H1 (cell line): ENCODE measurements at regions not wholly inside any gene's neighbourhood (a gene's known extent, or its start where the extent isn't known, plus 50 kb on each side); places are given as distances from the start of the nearest gene placed in this dataset.
"Not testable (repeated sequence)": the region's sequence is repeated elsewhere in the genome, so short reads cannot be mapped to it uniquely, and the experiment has no call there.

Source experiments
- CTCF ChIA-PET: fragments of 300-600 bp; sonication (Branson Sonifier 250); formaldehyde crosslinking; loops from one replicate; lab custom pipeline; 2021; ENCODE audit not compliant: partially characterized antibody; lab: Charles Lee
- POLR2A ChIA-PET: fragments of 300-600 bp; sonication (Branson Sonifier 250); formaldehyde crosslinking; loops from one replicate; lab custom pipeline; 2021; ENCODE audit warnings: inconsistent platforms; ENCODE audit not compliant: partially characterized antibody; lab: Charles Lee
- DNase-seq, 2 experiments: peaks; one replicate each; pipeline versions ENCODE4 v3.0.0 to v3.0.0-alpha.2; 2010 to 2022; ENCODE audit warnings: low spot score in 2 of 2, low read depth in 1 of 2, mixed read lengths in 1 of 2
- FAIRE-seq: peaks from 2 replicates; lab custom pipeline; 2011; peaks lifted over from hg19 to GRCh38; lab: Jason Lieb, UNC
- H2AFZ ChIP-seq: 2 replicates; pipeline ENCODE4 v1.8.1; 2012; ENCODE audit warnings: low read length, inconsistent platforms
- H2AK5ac ChIP-seq: 2 replicates; pipeline ENCODE4 v1.6.1; 2013; ENCODE audit warnings: low read depth, low read length
- H2BK120ac ChIP-seq: replicated peaks from 2 replicates; pipeline ENCODE3; 2013; ENCODE audit warnings: low read depth, low read length, inconsistent platforms
- H2BK12ac ChIP-seq: 2 replicates; pipeline ENCODE4 v1.6.1; 2013; ENCODE audit warnings: low read depth, low read length
- H2BK15ac ChIP-seq: 2 replicates; pipeline ENCODE4 v1.6.1; 2013; ENCODE audit warnings: low read length
- H2BK20ac ChIP-seq: 2 replicates; pipeline ENCODE4 v1.6.1; 2013; ENCODE audit warnings: low read length
- H2BK5ac ChIP-seq: 2 replicates; pipeline ENCODE4 v1.6.1; 2013; ENCODE audit warnings: low read depth, low read length
- H3K14ac ChIP-seq: 2 replicates; pipeline ENCODE4 v1.6.1; 2013; ENCODE audit warnings: inconsistent platforms; ENCODE audit not compliant: insufficient read length
- H3K18ac ChIP-seq: 2 replicates; pipeline ENCODE4 v1.6.1; 2013; ENCODE audit warnings: low read length; ENCODE audit errors: extremely low read depth
- H3K23ac ChIP-seq: 2 replicates; pipeline ENCODE4 v1.6.1; 2013; ENCODE audit warnings: inconsistent platforms; ENCODE audit not compliant: insufficient read length
- H3K23me2 ChIP-seq: 2 replicates; pipeline ENCODE4 v1.6.1; 2013; ENCODE audit warnings: low read depth, low read length
- H3K27ac ChIP-seq: 2 replicates; pipeline ENCODE4 v1.6.1; 2011; ENCODE audit warnings: low read depth, low read length, inconsistent platforms
- H3K27me3 ChIP-seq, 4 experiments: replicated peaks in 1 of 4; 1 replicate in 1 of 4; 2 replicates in 3 of 4; pipeline versions ENCODE4 v1.6.1 to v1.8.1; 2011 to 2013; ENCODE audit warnings: low read length in 3 of 4, mild to moderate bottlenecking in 3 of 4, inconsistent platforms in 2 of 4, mixed read lengths in 2 of 4, moderate library complexity in 1 of 4; ENCODE audit not compliant: control insufficient read depth in 3 of 4, insufficient read depth in 3 of 4; ENCODE audit errors: extremely low read depth in 1 of 4
- H3K36me3 ChIP-seq, 4 experiments: 2 replicates each; pipeline versions ENCODE4 v1.6.1 to v1.8.1; 2011 to 2013; ENCODE audit warnings: mild to moderate bottlenecking in 4 of 4, low read length in 3 of 4, moderate library complexity in 2 of 4, control low read depth in 1 of 4, inconsistent platforms in 1 of 4; ENCODE audit not compliant: insufficient read depth in 4 of 4, control insufficient read depth in 2 of 4
- H3K4ac ChIP-seq: replicated peaks from 2 replicates; pipeline ENCODE3; 2013; ENCODE audit warnings: low read length, low read depth, mixed read lengths, inconsistent platforms; ENCODE audit not compliant: insufficient read length
- H3K4me1 ChIP-seq, 4 experiments: replicated peaks in 1 of 4; 1 replicate in 1 of 4; 2 replicates in 3 of 4; pipeline versions ENCODE4 v1.6.1 to v1.8.1; 2011 to 2013; ENCODE audit warnings: low read length in 3 of 4, inconsistent platforms in 2 of 4, mixed read lengths in 1 of 4; ENCODE audit not compliant: insufficient read depth in 4 of 4, control insufficient read depth in 3 of 4
- H3K4me2 ChIP-seq, 2 experiments: 2 replicates each; pipeline versions ENCODE4 v1.6.1 to v1.8.1; 2011 to 2013; ENCODE audit warnings: low read depth in 2 of 2, low read length in 2 of 2, control low read depth in 1 of 2, inconsistent platforms in 1 of 2, mild to moderate bottlenecking in 1 of 2; ENCODE audit not compliant: insufficient read depth in 1 of 2
- H3K4me3 ChIP-seq, 4 experiments: fragments of 200-600, 300-600 bp in 1 of 4; sonication (generic), shearing (Covaris generic), sonication (Bioruptor Twin) in 1 of 4; 2 replicates each; pipeline versions ENCODE4 v1.5.1 to v1.8.1; 2011 to 2016; ENCODE audit warnings: low read length in 4 of 4, low read depth in 3 of 4, control low read depth in 2 of 4, inconsistent platforms in 2 of 4, mild to moderate bottlenecking in 2 of 4, mixed read lengths in 1 of 4, moderate library complexity in 1 of 4; ENCODE audit not compliant: insufficient read depth in 2 of 4; ENCODE audit errors: extremely low read depth in 1 of 4
- H3K56ac ChIP-seq: replicated peaks from 2 replicates; pipeline ENCODE3; 2013; ENCODE audit warnings: low read depth, mild to moderate bottlenecking, mixed read lengths, low read length, inconsistent platforms; ENCODE audit not compliant: insufficient read length
- H3K79me1 ChIP-seq: 2 replicates; pipeline ENCODE4 v1.6.1; 2013; ENCODE audit warnings: low read depth, low read length, control low read depth
- H3K79me2 ChIP-seq, 2 experiments: 2 replicates each; pipeline versions ENCODE4 v1.6.1 to v1.8.1; 2012 to 2013; ENCODE audit warnings: low read length in 2 of 2, mild to moderate bottlenecking in 2 of 2, inconsistent platforms in 1 of 2; ENCODE audit not compliant: insufficient read depth in 2 of 2, control insufficient read depth in 1 of 2
- H3K9ac ChIP-seq, 4 experiments: replicated peaks in 1 of 4; 1 replicate in 1 of 4; 2 replicates in 3 of 4; pipeline versions ENCODE4 v1.6.1 to v1.8.1; 2011 to 2013; ENCODE audit warnings: low read depth in 3 of 4, low read length in 3 of 4, control low read depth in 2 of 4, mild to moderate bottlenecking in 2 of 4, moderate library complexity in 2 of 4, inconsistent platforms in 1 of 4; ENCODE audit errors: extremely low read depth in 1 of 4
- H3K9me3 ChIP-seq, 2 experiments: 2 replicates each; pipeline versions ENCODE4 v1.6.1 to v1.8.1; 2012 to 2013; ENCODE audit warnings: mild to moderate bottlenecking in 2 of 2, moderate library complexity in 2 of 2, control low read depth in 1 of 2, inconsistent platforms in 1 of 2, low read depth in 1 of 2, low read length in 1 of 2, mixed read lengths in 1 of 2; ENCODE audit not compliant: insufficient read depth in 2 of 2
- H4K20me1 ChIP-seq, 2 experiments: replicated peaks in 1 of 2; 2 replicates each; pipeline versions ENCODE3 to v1.8.1; 2011 to 2013; ENCODE audit warnings: inconsistent platforms in 2 of 2, low read length in 2 of 2, mild to moderate bottlenecking in 1 of 2; ENCODE audit not compliant: insufficient read depth in 2 of 2, control insufficient read depth in 1 of 2
- H4K5ac ChIP-seq: 2 replicates; pipeline ENCODE4 v1.6.1; 2013; ENCODE audit warnings: low read length, low read depth, mixed read lengths, inconsistent platforms; ENCODE audit not compliant: insufficient read length
- H4K8ac ChIP-seq: 2 replicates; pipeline ENCODE4 v1.8.0; 2013; ENCODE audit warnings: mild to moderate bottlenecking, moderate library complexity, low read length, inconsistent platforms; ENCODE audit not compliant: insufficient read depth; ENCODE audit errors: extremely low read depth
- H4K91ac ChIP-seq: replicated peaks from 2 replicates; pipeline ENCODE3; 2013; ENCODE audit warnings: low read length, mixed read lengths, inconsistent platforms; ENCODE audit not compliant: insufficient read length
- WGBS, 2 experiments: shearing (Covaris generic) in 1 of 2; methylation state at CpG; one replicate each; pipeline versions ENCODE4 v1.1.6 to v1.1.7; 2013 to 2015; ENCODE audit warnings: low lambda C conversion rate in 2 of 2, mixed read lengths in 2 of 2, inconsistent platforms in 1 of 2, low coverage in 1 of 2, missing lambda C conversion rate in 1 of 2; ENCODE audit not compliant: insufficient replicate concordance in 2 of 2, insufficient coverage in 1 of 2, insufficient read length in 1 of 2; ENCODE audit errors: extremely low coverage in 1 of 2, missing lambda C conversion rate in 1 of 2; 5-methylcytosine and 5-hydroxymethylcytosine counted together

DNA sequence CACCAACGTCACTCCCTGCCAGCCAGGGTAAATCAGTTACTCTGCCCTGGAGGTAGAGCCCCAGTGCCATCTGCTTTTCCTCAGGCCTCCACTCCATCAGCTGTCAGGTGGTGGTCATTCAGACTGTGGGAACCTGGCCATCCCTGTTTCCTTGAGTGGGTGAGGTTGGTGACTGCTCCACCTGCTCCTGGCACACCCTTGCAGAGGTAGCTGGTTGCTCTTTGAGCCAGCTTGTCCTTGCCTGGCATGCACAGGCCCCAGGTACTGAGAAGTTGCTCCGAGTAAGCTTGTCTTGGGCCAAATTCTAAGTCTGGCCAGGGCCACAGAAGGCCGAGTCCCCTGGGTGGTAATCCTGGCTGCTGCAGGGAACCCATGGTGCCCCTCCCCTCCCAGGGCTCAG lies 248.3 kb downstream of the CWH43 start:
- H3K27ac ChIP-seq, H3K79me2 ChIP-seq, H4K91ac ChIP-seq, H3K27me3 ChIP-seq, H3K9ac ChIP-seq, H4K8ac ChIP-seq, H4K5ac ChIP-seq, H4K20me1 ChIP-seq, H2AK5ac ChIP-seq, H3K4me2 ChIP-seq, H3K23ac ChIP-seq, H3K14ac ChIP-seq, H3K4ac ChIP-seq, H2AFZ ChIP-seq, POLR2A ChIA-PET, H3K4me1 ChIP-seq, H2BK5ac ChIP-seq, H3K18ac ChIP-seq, H2BK12ac ChIP-seq, H2BK120ac ChIP-seq, DNase-seq, FAIRE-seq, H2BK15ac ChIP-seq, H2BK20ac ChIP-seq, H3K79me1 ChIP-seq, H3K36me3 ChIP-seq, H3K56ac ChIP-seq, H3K23me2 ChIP-seq, CTCF ChIA-PET, H3K4me3 ChIP-seq: not testable (repeated sequence)
- WGBS, 2 experiments = 71% methylated on average over 3 of the region's 3 CpGs; no CpG with 5 or more reads in 1 of the 2 experiments
- peaks cover 20 to 43% of the 10 kb centered on the region in 2 experiments for H3K9me3 ChIP-seq

DNA sequence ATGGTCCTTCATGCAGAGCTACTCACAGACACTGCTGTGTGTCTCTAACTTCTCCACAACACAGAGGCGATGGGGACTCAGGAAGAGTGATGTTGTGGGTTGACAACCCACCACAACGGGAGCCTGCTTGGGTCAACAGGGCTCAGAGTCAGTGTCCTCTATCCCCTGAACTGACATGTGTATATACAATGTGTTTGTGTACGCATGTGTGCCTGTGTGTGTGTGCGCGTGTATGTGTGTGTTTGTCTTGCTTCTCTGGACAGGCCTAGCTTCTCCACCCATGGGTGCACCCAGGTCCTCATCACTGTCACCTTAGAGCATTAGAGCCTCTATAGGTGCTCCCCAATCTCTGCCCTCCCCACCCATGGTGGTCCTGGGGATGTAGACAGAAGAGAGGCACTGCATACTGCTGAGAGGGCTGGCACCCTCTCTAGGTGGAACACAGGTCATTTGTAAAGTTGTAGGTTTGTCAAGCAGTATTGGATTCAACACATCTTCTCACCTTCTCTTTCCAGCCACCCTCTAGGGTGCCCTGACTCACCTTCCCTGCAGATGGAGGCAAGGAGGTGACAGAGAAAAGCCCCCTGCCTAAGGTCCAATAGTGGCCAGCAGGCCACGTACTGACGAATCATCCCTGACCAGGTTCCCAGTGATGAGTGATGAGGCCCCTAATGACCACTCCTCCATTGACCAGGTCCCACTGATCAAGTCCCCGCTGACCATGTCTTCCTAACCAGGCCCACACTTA lies 249.5 kb downstream of the CWH43 start:
- POLR2A ChIA-PET, FAIRE-seq, H4K5ac ChIP-seq, H2BK5ac ChIP-seq, H3K79me1 ChIP-seq, H4K8ac ChIP-seq, H3K4me3 ChIP-seq, H3K27ac ChIP-seq, H2AFZ ChIP-seq, H3K18ac ChIP-seq, H3K27me3 ChIP-seq, H2BK12ac ChIP-seq, H2BK120ac ChIP-seq, H3K14ac ChIP-seq, H2AK5ac ChIP-seq, H3K36me3 ChIP-seq, DNase-seq, H3K4me2 ChIP-seq, H3K4ac ChIP-seq, H4K91ac ChIP-seq, H3K56ac ChIP-seq, H4K20me1 ChIP-seq, CTCF ChIA-PET, H2BK15ac ChIP-seq, H3K9ac ChIP-seq, H2BK20ac ChIP-seq, H3K23ac ChIP-seq, H3K4me1 ChIP-seq, H3K79me2 ChIP-seq, H3K23me2 ChIP-seq: not testable (repeated sequence)
- peaks cover 21 to 46% of the 10 kb centered on the region in 2 experiments for H3K9me3 ChIP-seq
- WGBS, 2 experiments = 78% methylated on average over 7 of the region's 8 CpGs; no CpG with 5 or more reads in 1 of the 2 experiments
